Calu3 (cell line): ENCODE measurements at regions not wholly inside any gene's neighbourhood (a gene's known extent, or its start where the extent isn't known, plus 50 kb on each side); places are given as distances from the start of the nearest gene placed in this dataset.

ENCODE experiments used
- BruUV-seq: library from RNA; stranded (reverse); fragments of 400-500 nt; replicated peaks from 2 replicates; lab custom pipeline; 2021; lab: Mats Ljungman, UMichigan
- CTCF ChIA-PET: fragments of 300-600 bp; sonication (Branson Sonifier 250); formaldehyde crosslinking; loops from one replicate; lab custom pipeline; 2022; ENCODE audit warnings: antibody characterized with exemption; lab: Charles Lee
- DNase-seq: peaks from one replicate; pipeline ENCODE4 v3.0.0; 2022
- H3K27ac Mint-ChIP-seq: one replicate; pipeline ENCODE4 v1.8.0; 2022; ENCODE audit warnings: mixed read lengths; ENCODE audit not compliant: unreplicated experiment
- H3K27me3 Mint-ChIP-seq: one replicate; pipeline ENCODE4 v1.8.0; 2022; ENCODE audit warnings: mixed read lengths; ENCODE audit not compliant: unreplicated experiment
- H3K36me3 Mint-ChIP-seq: one replicate; pipeline ENCODE4 v1.8.0; 2022; ENCODE audit warnings: mild to moderate bottlenecking, moderate library complexity, mixed read lengths; ENCODE audit not compliant: insufficient read depth, unreplicated experiment
- H3K4me1 Mint-ChIP-seq: one replicate; pipeline ENCODE4 v1.8.0; 2022; ENCODE audit warnings: mild to moderate bottlenecking, low read depth, mixed read lengths; ENCODE audit not compliant: unreplicated experiment
- H3K4me3 Mint-ChIP-seq: one replicate; pipeline ENCODE4 v1.8.0; 2022; ENCODE audit warnings: mild to moderate bottlenecking, low read depth, moderate library complexity, mixed read lengths; ENCODE audit not compliant: unreplicated experiment
- H3K9me3 Mint-ChIP-seq: one replicate; pipeline ENCODE4 v1.8.0; 2022; ENCODE audit warnings: low read depth, mixed read lengths; ENCODE audit not compliant: unreplicated experiment
- CTCF ChIP-seq: fragments of 200-600 bp; IDR thresholded peaks from one replicate; pipeline ENCODE4 v1.8.0; 2022; ENCODE audit warnings: antibody characterized with exemption; ENCODE audit not compliant: unreplicated experiment
- intact Hi-C: fragments of 100-400 bp; cut with micrococcal nuclease; formaldehyde crosslinking; loops from one replicate; pipeline ENCODE4 v1.10.0; 2022; ENCODE audit not compliant: unreplicated experiment

GRCh38 chr9:19703702-19704101, 85.1 kb downstream of the SLC24A2 start:
- DNase-seq: no peak
- H3K27ac Mint-ChIP-seq: no peak overlapping the region
- H3K9me3 Mint-ChIP-seq: no peaks in the 10 kb centered on the region
- no peak for TF ChIP-seq CTCF
- no TSS peak for BruUV-seq
- no peaks in the 10 kb centered on the region for H3K4me1 Mint-ChIP-seq
- H3K4me3 Mint-ChIP-seq: no peak overlapping the region
- H3K27me3 Mint-ChIP-seq: peaks cover 35% of the 10 kb centered on the region
- CTCF ChIA-PET: no interaction called here
- no peaks in the 10 kb centered on the region for H3K36me3 Mint-ChIP-seq
- intact Hi-C loops: no loop called here

GRCh38 chr9:19701991-19702390, 86.8 kb downstream of the SLC24A2 start:
- CTCF ChIA-PET: no interaction called here
- no peaks in the 10 kb centered on the region for H3K36me3 Mint-ChIP-seq
- no peaks in the 10 kb centered on the region for H3K4me1 Mint-ChIP-seq
- no peak for TF ChIP-seq CTCF
- no peak overlapping the region for H3K27ac Mint-ChIP-seq
- DNase-seq: no peak
- BruUV-seq: no TSS peak
- H3K4me3 Mint-ChIP-seq: no peak overlapping the region
- H3K27me3 Mint-ChIP-seq: peaks cover 35% of the 10 kb centered on the region
- intact Hi-C loops: no loop called here
- H3K9me3 Mint-ChIP-seq: no peaks in the 10 kb centered on the region

- CTCF ChIA-PET: no interaction called here
- no peak overlapping the region for H3K4me3 Mint-ChIP-seq
- H3K27me3 Mint-ChIP-seq: peaks cover 35% of the 10 kb centered on the region
- intact Hi-C loops: no loop called here
- no TSS peak for BruUV-seq
- DNase-seq: no peak
- no peak for TF ChIP-seq CTCF
- H3K27ac Mint-ChIP-seq: no peak overlapping the region
- no peaks in the 10 kb centered on the region for H3K4me1 Mint-ChIP-seq
- H3K36me3 Mint-ChIP-seq: no peaks in the 10 kb centered on the region
- H3K9me3 Mint-ChIP-seq: no peaks in the 10 kb centered on the region
Observed at GRCh38 chr9:19701274-19701673, 87.6 kb downstream of the SLC24A2 start.

GRCh38 chr9:19700699-19701098, 88.1 kb downstream of the SLC24A2 start:
- H3K4me3 Mint-ChIP-seq: no peak overlapping the region
- no peak overlapping the region for H3K27ac Mint-ChIP-seq
- no peaks in the 10 kb centered on the region for H3K36me3 Mint-ChIP-seq
- no peak for DNase-seq
- no TSS peak for BruUV-seq
- TF ChIP-seq CTCF: no peak
- CTCF ChIA-PET: no interaction called here
- peaks cover 35% of the 10 kb centered on the region for H3K27me3 Mint-ChIP-seq
- no peaks in the 10 kb centered on the region for H3K9me3 Mint-ChIP-seq
- intact Hi-C loops: no loop called here
- no peaks in the 10 kb centered on the region for H3K4me1 Mint-ChIP-seq
